ENCODE measurements at regions not wholly inside any gene's neighbourhood (a gene's known extent, or its start where the extent isn't known, plus 50 kb on each side); places are given as distances from the start of the nearest gene placed in this dataset.
A peak's percentile ranks its signal among the peaks of the same experiment; 100 is the strongest.

DNA sequence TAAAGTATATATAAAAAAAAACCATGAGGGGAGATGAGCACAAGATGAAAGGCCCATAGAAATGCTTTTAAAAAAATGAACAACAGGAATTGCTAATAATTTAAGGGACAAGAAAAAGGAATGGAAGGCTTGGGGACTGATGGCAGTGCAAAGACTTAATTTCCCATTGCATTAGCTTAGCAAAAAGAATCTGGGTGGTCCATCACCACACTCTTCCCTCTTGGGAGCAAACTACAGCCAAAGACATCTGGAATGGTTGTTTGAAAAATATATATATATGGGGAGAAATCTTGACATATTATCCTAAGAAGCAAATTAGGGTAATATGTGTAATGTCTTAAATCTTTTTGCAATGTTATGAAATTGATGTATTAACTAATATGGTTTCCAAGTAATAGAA lies 727.1 kb downstream of the METTL15 start:
- peak overlapping the region; percentile 47; the same call in 1 of the 2 replicates for H3K4me2 ChIP-seq (ENCODE audit: low read length)
- H4K20me1 ChIP-seq (ENCODE audit: insufficient read depth) = no peaks in the 10 kb centered on the region
- BruUV-seq (replicated peaks) = no TSS peak
- no peak overlapping the region for H3K4me3 ChIP-seq (replicated peaks in 1 of 2; ENCODE audit: low read depth in 1 of 2, low read length in 2 of 2)
- intact Hi-C loops (cut with micrococcal nuclease) = no loop called here
- ChIA-PET POLR2A (no interaction called here), RAD21 (ENCODE audit: low non-redundant PET in 1 of 2, low total read pairs in 2 of 2, uncharacterized antibody in 2 of 2, unreplicated experiment in 2 of 2) (no interaction called here), CTCF (no interaction called here)
- no peak overlapping the region for H3K9ac ChIP-seq (ENCODE audit: low read length)
- no peak for TF ChIP-seq RAD21 (IDR thresholded peaks at IDR 0.05; ENCODE audit: low read depth)
- TF ChIP-seq, protein P1, sequence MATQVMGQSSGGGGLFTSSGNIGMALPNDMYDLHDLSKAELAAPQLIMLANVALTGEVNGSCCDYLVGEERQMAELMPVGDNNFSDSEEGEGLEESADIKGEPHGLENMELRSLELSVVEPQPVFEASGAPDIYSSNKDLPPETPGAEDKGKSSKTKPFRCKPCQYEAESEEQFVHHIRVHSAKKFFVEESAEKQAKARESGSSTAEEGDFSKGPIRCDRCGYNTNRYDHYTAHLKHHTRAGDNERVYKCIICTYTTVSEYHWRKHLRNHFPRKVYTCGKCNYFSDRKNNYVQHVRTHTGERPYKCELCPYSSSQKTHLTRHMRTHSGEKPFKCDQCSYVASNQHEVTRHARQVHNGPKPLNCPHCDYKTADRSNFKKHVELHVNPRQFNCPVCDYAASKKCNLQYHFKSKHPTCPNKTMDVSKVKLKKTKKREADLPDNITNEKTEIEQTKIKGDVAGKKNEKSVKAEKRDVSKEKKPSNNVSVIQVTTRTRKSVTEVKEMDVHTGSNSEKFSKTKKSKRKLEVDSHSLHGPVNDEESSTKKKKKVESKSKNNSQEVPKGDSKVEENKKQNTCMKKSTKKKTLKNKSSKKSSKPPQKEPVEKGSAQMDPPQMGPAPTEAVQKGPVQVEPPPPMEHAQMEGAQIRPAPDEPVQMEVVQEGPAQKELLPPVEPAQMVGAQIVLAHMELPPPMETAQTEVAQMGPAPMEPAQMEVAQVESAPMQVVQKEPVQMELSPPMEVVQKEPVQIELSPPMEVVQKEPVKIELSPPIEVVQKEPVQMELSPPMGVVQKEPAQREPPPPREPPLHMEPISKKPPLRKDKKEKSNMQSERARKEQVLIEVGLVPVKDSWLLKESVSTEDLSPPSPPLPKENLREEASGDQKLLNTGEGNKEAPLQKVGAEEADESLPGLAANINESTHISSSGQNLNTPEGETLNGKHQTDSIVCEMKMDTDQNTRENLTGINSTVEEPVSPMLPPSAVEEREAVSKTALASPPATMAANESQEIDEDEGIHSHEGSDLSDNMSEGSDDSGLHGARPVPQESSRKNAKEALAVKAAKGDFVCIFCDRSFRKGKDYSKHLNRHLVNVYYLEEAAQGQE (IDR thresholded peaks at IDR 0.05; ENCODE audit: low read depth) = no peak
- no peak for TF ChIP-seq POLR2AphosphoS5 (IDR thresholded peaks at IDR 0.05; ENCODE audit: low read depth, low read length)
- TF ChIP-seq SRF (IDR thresholded peaks at IDR 0.05; ENCODE audit: low read depth) = no peak
- TF ChIP-seq, protein P2, sequence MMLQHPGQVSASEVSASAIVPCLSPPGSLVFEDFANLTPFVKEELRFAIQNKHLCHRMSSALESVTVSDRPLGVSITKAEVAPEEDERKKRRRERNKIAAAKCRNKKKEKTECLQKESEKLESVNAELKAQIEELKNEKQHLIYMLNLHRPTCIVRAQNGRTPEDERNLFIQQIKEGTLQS (IDR thresholded peaks at IDR 0.05) = no peak
- TF ChIP-seq CEBPB (IDR thresholded peaks at IDR 0.05; ENCODE audit: low read depth) = no peak
- no peak for TF ChIP-seq SIN3A (IDR thresholded peaks at IDR 0.05; ENCODE audit: low read depth)
- no peak for TF ChIP-seq EZH2phosphoT487 (IDR thresholded peaks at IDR 0.05; ENCODE audit: borderline replicate concordance)
- TF ChIP-seq CBX3 (IDR thresholded peaks at IDR 0.05; ENCODE audit: low read depth) = no peak
- TF ChIP-seq TCF7L2 (IDR thresholded peaks at IDR 0.05; ENCODE audit: borderline replicate concordance, extremely low read depth, insufficient read depth, insufficient read length) = no peak
- DNase-seq (ENCODE audit: low read depth, low spot score) (no peak), ATAC-seq (no peak)
- H3K36me3 ChIP-seq (ENCODE audit: control insufficient read depth in 1 of 2, insufficient read depth in 2 of 2, low read length in 2 of 2) = no peaks in the 10 kb centered on the region
- peaks cover 2 to 26% of the 10 kb centered on the region in 2 experiments; a peak in 2 of 4 replicates for H3K4me1 ChIP-seq (ENCODE audit: control insufficient read depth in 1 of 2, insufficient read depth in 2 of 2, low read length in 2 of 2)
- no peaks in the 10 kb centered on the region for H3K9me3 ChIP-seq (ENCODE audit: control insufficient read depth in 1 of 2, insufficient read depth in 1 of 2, low read depth in 1 of 2, low read length in 2 of 2)
- no peaks in the 10 kb centered on the region for H3K27me3 ChIP-seq (ENCODE audit: insufficient read depth, low read length)
- H3K79me2 ChIP-seq (ENCODE audit: insufficient read depth, low read length) = no peaks in the 10 kb centered on the region
- peak overlapping the region; percentile 29 for H2AFZ ChIP-seq (ENCODE audit: low read depth, low read length, poor library complexity, severe bottlenecking)
- H3K9me2 ChIP-seq (ENCODE audit: insufficient read depth) = no peaks in the 10 kb centered on the region
- H3K27ac ChIP-seq (ENCODE audit: low read depth, low read length) = no peak overlapping the region
